ENCODE measurements at regions not wholly inside any gene's neighbourhood (a gene's known extent, or its start where the extent isn't known, plus 50 kb on each side); places are given as distances from the start of the nearest gene placed in this dataset.

DNA sequence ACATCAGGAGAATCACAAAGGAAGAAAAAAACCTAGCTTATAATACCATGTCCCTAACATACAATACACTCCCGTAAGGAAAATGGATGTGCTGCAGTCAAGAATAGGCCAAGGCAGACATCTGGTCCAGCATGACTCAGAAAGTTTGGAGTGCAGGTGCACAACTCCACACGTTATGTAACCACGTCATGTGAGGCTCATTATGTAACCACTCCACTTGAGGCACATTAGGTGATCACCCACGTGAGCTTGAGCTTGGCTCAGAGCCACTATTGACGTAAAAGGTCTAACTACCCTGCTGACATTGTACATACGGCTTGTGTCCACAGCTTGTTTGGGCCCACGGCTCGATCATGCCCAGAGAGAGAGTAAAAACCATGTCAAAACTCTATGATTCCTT, 99.8 kb upstream of the C1orf21 start:
- Mint-ChIP-seq H3K36me3 (ENCODE audit: insufficient read depth in 1 of 3, low read depth in 3 of 3) (peaks cover 16 to 37% (median 20%) of the 10 kb centered on the region in 3 experiments), H3K4me3 (no peak overlapping the region), H3K27ac (no peak overlapping the region; a peak in 1 of 7 replicates), H3K27me3 (ENCODE audit: low read depth) (no peaks in the 10 kb centered on the region), H3K9me3 (peaks cover 38 to 41% of the 10 kb centered on the region in 2 experiments), H3K4me1 (peaks cover 0 to 8% of the 10 kb centered on the region in 2 experiments; a peak in 2 of 4 replicates)
- no peaks in the 10 kb centered on the region for H3K79me2 ChIP-seq (ENCODE audit: insufficient read depth, low read length)
- H3K23ac ChIP-seq (ENCODE audit: insufficient read length, low read depth, low read length), result no peak overlapping the region
- H2AK5ac ChIP-seq (ENCODE audit: insufficient read length, low read length), result no peak overlapping the region
- H2AFZ ChIP-seq (ENCODE audit: low read length), result no peak overlapping the region
- H4K20me1 ChIP-seq (ENCODE audit: control insufficient read depth, insufficient read depth, insufficient read length), result no peaks in the 10 kb centered on the region
- no peak for TF ChIP-seq CTCF (conservative IDR thresholded peaks at IDR 0.05)
- H3K4me1 ChIP-seq (ENCODE audit: insufficient read depth, low read length), result peaks cover 3% of the 10 kb centered on the region; the same call in 1 of the 2 replicates
- H3K4me2 ChIP-seq (ENCODE audit: insufficient read depth, insufficient read length, low read length), result no peak overlapping the region
- H2BK120ac ChIP-seq (ENCODE audit: low read depth, low read length, poor library complexity, severe bottlenecking), result no peak overlapping the region
- H2BK20ac ChIP-seq (ENCODE audit: low read depth, low read length, poor library complexity, severe bottlenecking), result no peak overlapping the region
- H4K8ac ChIP-seq (replicated peaks; ENCODE audit: insufficient read length, low read depth, low read length), result no peak overlapping the region
- no peak overlapping the region for H3K27ac ChIP-seq (ENCODE audit: insufficient read length, low read depth, low read length)
- no peak overlapping the region for H3K9ac ChIP-seq (ENCODE audit: extremely low read depth, insufficient read length, low read length)
- no peak overlapping the region for H2BK15ac ChIP-seq (ENCODE audit: low read depth, low read length)
- no peak overlapping the region for H4K5ac ChIP-seq (ENCODE audit: insufficient read length, low read depth, low read length)
- no peak overlapping the region for H2BK12ac ChIP-seq (ENCODE audit: insufficient read length, low read depth, low read length)
- H3K56ac ChIP-seq (ENCODE audit: insufficient read length, low read depth, low read length), result no peak overlapping the region
- no peak overlapping the region for H3T11ph ChIP-seq (ENCODE audit: low read length)
- H3K4ac ChIP-seq (ENCODE audit: low read depth, low read length), result no peak overlapping the region
- H3K23me2 ChIP-seq (ENCODE audit: insufficient read length, low read depth, low read length, poor library complexity, severe bottlenecking), result no peaks in the 10 kb centered on the region
- no peak overlapping the region for H3K18ac ChIP-seq (ENCODE audit: insufficient read length, low read depth, low read length)
- H3K79me1 ChIP-seq (ENCODE audit: insufficient read depth, low read depth, low read length, poor library complexity, severe bottlenecking), result no peaks in the 10 kb centered on the region
- no peak overlapping the region for H3K14ac ChIP-seq (ENCODE audit: insufficient read depth, low read length)
- H2BK5ac ChIP-seq (ENCODE audit: insufficient read length, low read length), result no peak overlapping the region
- DNase-seq, result no peak
- H4K91ac ChIP-seq (ENCODE audit: insufficient read length, low read depth, low read length), result no peak overlapping the region
- peaks cover 29% of the 10 kb centered on the region for H3K9me3 ChIP-seq (ENCODE audit: control insufficient read depth, low read depth, low read length)
- H3K27me3 ChIP-seq (ENCODE audit: insufficient read depth, low read length), result no peaks in the 10 kb centered on the region
- no CpG with 5 or more reads among the region's 8 CpGs for WGBS (ENCODE audit: extremely low coverage, insufficient read length, low lambda C conversion rate)
